NCI-H2171 treated with DMSO at 0.1 percent for 48 hours (cell line): ENCODE measurements at regions not wholly inside any gene's neighbourhood (a gene's known extent, or its start where the extent isn't known, plus 50 kb on each side); places are given as distances from the start of the nearest gene placed in this dataset.
"Not testable (repeated sequence)": the region's sequence is repeated elsewhere in the genome, so short reads cannot be mapped to it uniquely, and the experiment has no call there.

Experiments
- DNase-seq: peaks from one replicate; lab custom pipeline; 2025; lab: John Stamatoyannopoulos, UW

GRCh38 chrX:97858592-97858991 lies 974.9 kb downstream of the RPA4 start:
- DNase-seq, result no peak

DNA sequence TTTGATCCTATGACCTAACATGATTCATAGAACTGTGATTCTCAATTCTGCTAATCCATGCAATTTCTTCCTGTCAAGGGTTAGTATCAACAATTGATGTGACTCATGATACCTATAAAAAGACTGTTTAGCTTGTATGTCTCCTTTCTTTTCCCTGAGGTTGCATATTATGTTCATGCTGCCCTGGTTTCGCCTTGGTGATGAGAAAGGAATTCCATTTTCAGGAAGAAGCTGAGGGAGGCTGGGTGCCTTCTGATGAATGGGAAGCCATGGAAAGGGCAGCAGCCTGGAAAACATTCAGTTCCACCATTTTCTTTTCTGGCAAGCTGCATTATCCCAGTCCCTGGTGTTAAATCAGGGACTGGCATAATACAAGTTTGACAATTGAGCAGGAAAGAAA lies 976.5 kb downstream of the RPA4 start:
- DNase-seq, result no peak

GRCh38 chrX:97863261-97863660 lies 979.6 kb downstream of the RPA4 start:
- no peak for DNase-seq

DNA sequence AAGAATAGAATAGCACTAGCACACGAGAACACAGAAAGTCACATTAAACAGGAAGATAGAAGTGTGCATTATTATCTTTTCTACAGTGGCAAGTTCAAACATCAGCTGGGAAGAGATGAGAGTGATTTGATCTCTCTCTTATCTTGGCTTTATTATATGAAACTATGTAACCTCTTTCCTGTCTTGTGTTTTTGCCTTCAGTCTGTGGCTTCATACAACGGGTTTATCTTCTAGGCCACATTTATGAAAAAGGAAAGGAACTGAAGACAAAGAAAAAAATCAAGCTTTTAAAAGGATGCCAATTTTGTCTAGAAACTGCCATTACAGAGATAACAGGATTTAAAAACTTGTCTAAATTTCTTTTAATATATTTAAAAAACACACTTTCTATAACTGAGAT lies 983.6 kb downstream of the RPA4 start:
- no peak for DNase-seq

DNA sequence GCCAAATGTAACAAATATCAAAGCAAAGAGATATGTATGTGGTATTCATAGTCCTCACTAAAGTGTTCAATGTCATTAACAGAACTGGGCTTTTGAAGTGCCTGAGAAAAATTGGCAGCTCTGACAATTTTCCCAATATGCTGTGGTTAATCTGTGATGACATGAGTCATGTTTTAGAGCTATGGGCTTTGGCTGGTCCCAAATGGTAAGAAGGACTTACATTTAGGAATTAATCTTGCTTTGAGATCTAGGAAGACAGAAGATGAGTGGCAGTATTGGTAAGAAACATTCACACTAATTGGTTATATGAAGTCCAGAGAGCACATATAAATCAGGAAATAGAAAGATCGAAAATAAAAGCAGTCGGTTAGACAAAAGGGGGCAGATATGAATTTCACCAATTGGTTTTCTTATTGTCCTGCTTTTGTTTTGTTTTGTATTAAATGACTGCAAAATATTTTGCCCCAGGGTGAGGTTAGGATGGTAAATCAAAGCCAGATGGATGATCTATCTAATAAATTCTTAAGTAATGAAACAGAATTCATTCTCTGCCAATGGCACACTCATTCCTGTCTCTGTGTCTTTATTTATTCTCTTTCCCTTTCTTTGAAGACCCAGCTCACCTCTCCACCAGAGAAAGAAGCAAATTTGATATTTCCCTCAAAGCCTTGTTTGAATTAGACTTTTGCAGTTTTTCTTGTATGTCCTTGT lies 993.1 kb downstream of the RPA4 start:
- DNase-seq, result no peak

DNA sequence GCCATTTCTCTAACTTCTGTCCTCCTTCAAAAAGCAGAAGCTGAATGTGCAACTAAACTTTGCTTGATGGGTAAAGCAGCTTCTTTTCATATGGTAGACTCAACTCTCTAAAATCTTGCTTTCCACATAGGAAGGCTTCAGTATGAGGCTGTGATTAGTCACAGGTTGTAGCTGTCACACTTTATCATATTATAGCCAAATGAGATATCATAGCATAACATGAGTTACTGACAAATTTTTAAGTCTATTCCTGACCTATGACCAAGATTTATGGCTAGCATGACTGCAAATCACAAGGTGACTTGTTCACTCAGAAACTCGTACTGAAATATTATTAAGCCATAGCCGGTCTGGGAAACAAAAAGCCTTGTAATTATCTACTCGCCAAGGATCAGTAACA lies 998.6 kb downstream of the RPA4 start:
- DNase-seq, result no peak

GRCh38 chrX:97895751-97896150 lies 1012.0 kb downstream of the RPA4 start:
- DNase-seq, result no peak

GRCh38 chrX:97897998-97898397 lies 1014.3 kb downstream of the RPA4 start:
- no peak for DNase-seq

GRCh38 chrX:97898798-97899197 lies 1015.1 kb downstream of the RPA4 start:
- no peak for DNase-seq

DNA sequence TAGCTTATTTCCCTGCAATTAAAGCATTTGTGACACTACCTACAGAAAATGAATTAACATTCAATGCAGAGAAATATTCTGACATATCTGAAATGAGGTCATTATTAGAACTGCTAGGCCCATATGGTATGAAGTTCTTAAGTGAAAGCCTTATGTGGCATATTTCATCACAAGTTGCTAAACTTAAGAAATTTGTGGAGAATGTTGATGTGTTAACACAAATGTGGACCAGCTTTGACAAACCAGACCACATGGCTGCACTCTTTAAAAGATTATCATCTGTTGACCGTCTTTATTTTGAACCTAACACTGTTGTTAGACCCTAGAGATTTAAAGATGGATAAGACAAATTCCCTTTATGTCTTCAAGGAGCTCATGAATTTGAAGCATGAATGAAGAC lies 1024.1 kb downstream of the RPA4 start:
- DNase-seq, result no peak

GRCh38 chrX:97909245-97909644 lies 1025.5 kb downstream of the RPA4 start:
- DNase-seq, result no peak

GRCh38 chrX:97915390-97915789 lies 1031.7 kb downstream of the RPA4 start:
- not testable (repeated sequence) for DNase-seq

- not testable (repeated sequence) for DNase-seq
Observed at GRCh38 chrX:97921223-97921622, 1037.5 kb downstream of the RPA4 start.

- no peak for DNase-seq
Observed at GRCh38 chrX:97931586-97931985, 1047.9 kb downstream of the RPA4 start.

- DNase-seq, result no peak
Observed at GRCh38 chrX:97936296-97936695, 1052.6 kb downstream of the RPA4 start.

GRCh38 chrX:97938706-97939105 lies 1055.0 kb downstream of the RPA4 start:
- DNase-seq, result no peak

DNA sequence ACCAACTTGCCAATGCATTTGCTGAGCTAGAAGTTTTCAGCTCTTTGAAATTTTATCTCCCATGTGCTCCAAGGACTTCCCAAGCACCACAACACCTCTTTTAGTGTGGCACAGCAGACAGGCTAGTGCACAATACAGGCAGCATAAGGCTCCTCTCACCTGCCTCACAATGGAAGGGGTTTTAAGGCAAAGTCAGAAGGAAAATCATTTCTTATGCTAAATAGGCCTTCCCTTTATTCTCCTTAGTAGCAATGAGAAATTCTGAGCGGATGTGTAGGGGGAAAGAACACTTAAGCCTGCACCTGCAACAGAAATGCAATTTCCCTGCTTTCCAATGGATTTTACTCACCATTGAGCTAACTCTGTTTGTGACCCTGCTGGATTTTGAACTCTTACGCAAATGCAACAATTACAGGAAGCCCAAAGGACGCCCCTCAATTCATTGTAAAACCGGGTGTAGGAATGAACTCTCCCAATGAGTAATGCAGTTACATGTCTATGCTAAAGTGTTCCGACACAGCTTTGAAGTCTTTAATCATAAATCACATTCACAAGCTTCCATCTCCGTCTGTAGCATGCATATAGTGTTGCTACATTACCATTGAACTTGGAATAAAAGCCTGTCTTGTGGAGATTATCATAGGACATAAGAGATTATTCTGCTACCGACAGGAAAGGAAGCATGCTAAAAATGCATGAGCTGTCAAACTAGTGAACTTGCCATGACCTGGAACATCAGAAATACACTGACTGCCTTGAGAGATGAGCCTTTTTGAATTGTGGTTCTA lies 1084.9 kb downstream of the RPA4 start:
- no peak for DNase-seq

- no peak for DNase-seq
Observed at GRCh38 chrX:97984641-97985040, 1100.9 kb downstream of the RPA4 start.

- DNase-seq, result no peak
Observed at GRCh38 chrX:97985096-97985495, 1101.4 kb downstream of the RPA4 start.

DNA sequence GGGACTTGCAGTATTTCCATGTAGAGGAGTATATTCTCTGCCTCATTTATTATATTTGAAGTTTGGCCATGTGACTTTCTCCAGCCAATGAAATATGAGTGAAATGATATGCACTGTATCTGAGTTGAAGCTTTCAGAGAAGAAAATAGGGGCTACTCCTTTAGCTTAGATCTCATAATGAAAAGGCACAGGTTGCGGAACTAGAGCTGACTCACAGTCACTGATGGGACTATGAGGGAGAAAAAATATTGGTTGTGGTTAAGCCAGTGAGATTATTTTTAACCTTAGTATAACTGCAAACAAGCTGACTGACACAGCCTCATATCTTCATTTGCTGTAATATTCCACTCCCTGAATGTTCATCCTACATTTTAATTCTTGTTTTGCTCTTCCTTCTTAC lies 1104.3 kb downstream of the RPA4 start:
- DNase-seq, result no peak

DNA sequence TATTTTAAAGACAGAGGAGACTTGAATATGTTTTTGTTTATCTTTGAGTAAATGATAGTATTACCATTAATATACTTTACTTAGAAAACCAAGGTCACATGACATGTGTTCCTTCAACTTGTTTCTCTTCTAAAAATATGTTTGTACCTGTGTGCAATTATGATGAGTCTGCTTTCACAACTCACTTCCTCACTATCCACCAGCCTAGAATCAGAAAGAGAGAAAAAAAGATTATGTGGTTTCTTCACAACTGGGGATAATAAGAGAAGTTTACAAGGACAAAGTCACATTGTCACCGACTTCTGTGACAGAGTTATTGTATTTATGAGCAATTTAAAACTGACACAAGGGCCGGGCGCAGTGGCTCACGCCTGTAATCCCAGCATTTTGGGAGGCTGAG lies 1112.1 kb downstream of the RPA4 start:
- DNase-seq, result no peak

DNA sequence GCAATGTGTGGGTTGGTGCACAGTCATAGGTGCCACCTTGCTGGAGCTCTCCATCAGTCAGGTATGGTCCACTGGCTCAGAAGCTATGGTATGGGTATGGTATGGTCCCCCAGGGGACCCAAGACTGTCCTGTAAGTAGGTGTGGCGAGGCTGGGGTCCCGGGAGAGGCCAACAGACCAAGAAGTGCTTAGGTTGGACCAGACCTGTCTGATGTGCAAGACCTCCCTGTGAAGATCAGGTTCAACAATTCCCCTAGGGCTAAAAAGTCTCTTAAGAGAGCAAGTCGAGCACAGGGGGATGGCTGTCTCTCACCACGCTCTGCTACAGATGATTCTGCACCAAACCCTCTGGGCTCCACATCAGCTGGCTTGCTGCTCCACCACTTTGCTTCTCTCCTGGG lies 1145.0 kb downstream of the RPA4 start:
- no peak for DNase-seq

DNA sequence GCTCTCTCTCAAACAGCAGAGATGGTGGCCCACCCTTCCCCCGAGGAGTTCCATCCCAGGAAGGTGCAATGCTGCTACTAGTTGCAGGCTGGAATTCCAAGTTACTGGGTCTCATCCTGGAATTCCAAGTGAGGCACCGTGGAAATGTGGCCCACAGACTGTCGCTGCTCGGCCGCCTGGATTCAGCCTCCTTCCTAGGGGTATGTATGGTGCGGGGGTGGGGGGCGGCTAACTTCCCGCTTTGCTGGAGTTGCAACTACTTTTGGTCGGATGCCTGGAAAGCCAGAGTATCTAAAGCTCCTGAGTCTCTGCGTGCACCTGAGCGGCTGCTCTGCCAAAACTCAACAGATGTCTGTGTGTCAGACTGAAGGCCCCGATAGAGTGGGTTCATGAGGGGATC lies 1146.2 kb downstream of the RPA4 start:
- DNase-seq, result no peak

- DNase-seq, result no peak
Observed at GRCh38 chrX:98057176-98057575, 1173.5 kb downstream of the RPA4 start.
